Parathyroid adenoma (tissue), 2 donors: ENCODE measurements at regions not wholly inside any gene's neighbourhood (a gene's known extent, or its start where the extent isn't known, plus 50 kb on each side); places are given as distances from the start of the nearest gene placed in this dataset.

Source experiments
- H2AFZ ChIP-seq: fragments of 300-600 bp; sonication (generic); one replicate; pipeline ENCODE4 v1.7.0; 2017; ENCODE audit warnings: antibody characterized with exemption, mild to moderate bottlenecking
- H3K27ac ChIP-seq: fragments of 300-600 bp; sonication (generic); one replicate; pipeline ENCODE4 v1.7.0; 2017
- H3K27me3 ChIP-seq: fragments of 300-600 bp; sonication (generic); one replicate; pipeline ENCODE4 v1.7.0; 2017; ENCODE audit warnings: low read length; ENCODE audit not compliant: control insufficient read depth, insufficient read depth
- H3K36me3 ChIP-seq: fragments of 300-600 bp; sonication (generic); one replicate; pipeline ENCODE4 v1.7.0; 2017; ENCODE audit warnings: low read length; ENCODE audit not compliant: control insufficient read depth, insufficient read depth
- H3K4me1 ChIP-seq: fragments of 300-600 bp; sonication (generic); one replicate; pipeline ENCODE4 v1.7.0; 2017; ENCODE audit warnings: control low read depth
- H3K4me2 ChIP-seq: fragments of 300-600 bp; sonication (generic); one replicate; pipeline ENCODE4 v1.7.0; 2017; ENCODE audit warnings: low read length
- H3K4me3 ChIP-seq: fragments of 300-600 bp; sonication (generic); one replicate; pipeline ENCODE4 v1.7.0; 2017; ENCODE audit warnings: low read depth, low read length
- H3K79me2 ChIP-seq: fragments of 300-600 bp; sonication (generic); one replicate; pipeline ENCODE4 v1.7.0; 2017; ENCODE audit warnings: control low read depth
- H3K9ac ChIP-seq: fragments of 300-600 bp; sonication (generic); one replicate; pipeline ENCODE4 v1.7.0; 2017; ENCODE audit warnings: mild to moderate bottlenecking
- H3K9me3 ChIP-seq: fragments of 300-600 bp; sonication (generic); one replicate; pipeline ENCODE4 v1.7.0; 2017; ENCODE audit warnings: low read length; ENCODE audit not compliant: control insufficient read depth
- CTCF ChIP-seq: fragments of 300-600 bp; sonication (generic); IDR thresholded peaks from one replicate; pipeline ENCODE4 v1.7.0; 2017; ENCODE audit warnings: antibody characterized with exemption, mild to moderate bottlenecking
- donor health status: primary hyperparathyroidism.

DNA sequence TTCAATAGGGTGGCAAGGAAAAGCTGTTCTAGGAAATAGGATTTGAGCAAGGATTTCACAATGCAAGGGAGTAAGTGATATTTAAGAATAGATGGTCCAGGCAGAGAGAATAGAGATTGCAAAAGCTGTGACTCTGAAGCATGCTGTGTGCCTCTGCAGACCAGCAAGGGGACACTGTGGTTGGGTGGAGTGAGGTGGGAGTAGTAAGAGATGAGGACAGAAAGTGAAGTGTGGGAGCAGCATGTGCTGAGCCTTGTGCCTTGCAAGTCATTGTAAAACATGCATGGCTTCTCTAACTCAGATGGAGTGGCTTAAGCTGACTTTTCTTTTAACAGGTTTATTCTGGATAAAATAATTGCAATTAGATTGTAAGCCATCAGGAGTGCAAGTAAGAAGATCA, 442.4 kb downstream of the CCSER2 start:
- H3K4me2 ChIP-seq = no peak overlapping the region
- no peak overlapping the region for H3K9ac ChIP-seq
- H3K27ac ChIP-seq = no peak overlapping the region

DNA sequence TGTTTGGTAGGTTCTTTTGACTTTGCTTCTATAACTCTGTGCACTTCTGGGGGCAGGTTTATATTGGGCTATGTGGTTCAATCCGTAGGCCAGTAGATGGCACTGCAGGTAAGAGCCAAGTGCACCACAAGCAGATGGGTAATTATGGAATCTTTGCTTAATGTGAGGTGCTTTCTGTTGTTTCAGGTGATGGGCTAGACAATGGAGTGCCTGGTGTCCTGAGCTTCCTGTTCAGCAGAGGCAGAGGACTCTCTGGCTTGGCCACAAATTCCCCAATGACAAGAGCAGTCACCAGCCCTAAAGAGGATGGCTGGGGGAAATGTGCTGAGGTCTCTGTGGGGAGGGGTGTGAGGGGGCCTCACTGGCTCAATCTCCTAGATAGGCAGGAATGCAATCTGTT, 455.0 kb downstream of the CCSER2 start:
- no peak overlapping the region for H3K9ac ChIP-seq
- no peaks in the 10 kb centered on the region for H3K9me3 ChIP-seq
- peak; percentile 22 for TF ChIP-seq CTCF
- H3K27me3 ChIP-seq = no peaks in the 10 kb centered on the region
- no peaks in the 10 kb centered on the region for H3K36me3 ChIP-seq
- no peak overlapping the region for H3K27ac ChIP-seq
- no peaks in the 10 kb centered on the region for H3K79me2 ChIP-seq
- H3K4me2 ChIP-seq = no peak overlapping the region
- H2AFZ ChIP-seq = no peak overlapping the region
- H3K4me1 ChIP-seq = no peaks in the 10 kb centered on the region
- H3K4me3 ChIP-seq = no peak overlapping the region

More for the DNA sequence above, 442.4 kb downstream of the CCSER2 start:
- Histone ChIP-seq H3K4me1 (no peaks in the 10 kb centered on the region), H3K36me3 (no peaks in the 10 kb centered on the region), H3K79me2 (no peaks in the 10 kb centered on the region), H3K9me3 (no peaks in the 10 kb centered on the region), H2AFZ (no peak overlapping the region), H3K27me3 (no peaks in the 10 kb centered on the region), H3K4me3 (no peak overlapping the region)
- no peak for TF ChIP-seq CTCF

DNA sequence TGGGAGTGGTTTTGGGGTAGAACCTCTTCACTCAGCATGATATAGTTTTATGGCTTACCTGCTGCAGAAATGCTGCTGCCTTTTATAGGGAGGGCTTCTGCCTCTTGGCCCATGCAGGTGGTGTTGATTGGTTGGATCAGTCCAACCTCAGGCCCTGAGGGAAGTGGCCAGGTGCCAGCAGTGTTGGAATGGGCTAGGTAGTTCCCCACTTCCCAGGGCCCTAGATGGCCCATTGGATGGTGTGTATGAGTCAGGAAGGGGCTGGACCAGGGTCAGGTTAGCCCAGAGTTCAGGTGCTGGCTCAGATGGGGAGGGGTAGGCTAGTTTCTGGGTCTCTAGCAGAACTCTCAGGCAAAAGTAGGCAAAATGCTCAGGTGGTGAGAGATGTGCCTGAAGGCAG, 455.5 kb downstream of the CCSER2 start:
- H3K79me2 ChIP-seq = no peaks in the 10 kb centered on the region
- H3K36me3 ChIP-seq = no peaks in the 10 kb centered on the region
- no peak overlapping the region for H2AFZ ChIP-seq
- no peak overlapping the region for H3K27ac ChIP-seq
- no peak for TF ChIP-seq CTCF
- no peak overlapping the region for H3K9ac ChIP-seq
- H3K4me3 ChIP-seq = no peak overlapping the region
- no peak overlapping the region for H3K4me2 ChIP-seq
- no peaks in the 10 kb centered on the region for H3K27me3 ChIP-seq
- no peaks in the 10 kb centered on the region for H3K9me3 ChIP-seq
- H3K4me1 ChIP-seq = no peaks in the 10 kb centered on the region

DNA sequence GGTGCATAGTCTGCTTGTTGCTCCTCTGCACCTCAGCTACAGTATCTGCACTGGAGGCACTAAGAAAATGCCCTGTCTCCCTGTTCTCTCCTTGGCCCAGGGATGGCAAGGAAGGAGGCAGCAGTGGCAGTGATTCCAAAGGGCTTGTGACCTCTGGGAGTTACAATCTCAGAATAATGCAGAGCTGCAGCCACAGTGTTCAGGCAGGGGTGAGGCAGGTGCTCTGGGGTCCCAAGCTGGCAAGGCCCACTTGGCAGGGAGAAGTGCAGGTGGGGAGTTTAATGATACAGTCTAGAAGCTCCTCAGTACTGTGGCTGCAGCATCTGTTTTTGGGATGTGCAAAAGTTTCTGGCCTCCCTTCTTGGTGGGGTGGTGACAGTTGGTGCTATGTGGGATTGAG, 456.4 kb downstream of the CCSER2 start:
- no peaks in the 10 kb centered on the region for H3K9me3 ChIP-seq
- no peaks in the 10 kb centered on the region for H3K27me3 ChIP-seq
- H3K36me3 ChIP-seq = no peaks in the 10 kb centered on the region
- no peaks in the 10 kb centered on the region for H3K4me1 ChIP-seq
- no peak overlapping the region for H3K9ac ChIP-seq
- no peak overlapping the region for H3K27ac ChIP-seq
- H3K4me3 ChIP-seq = no peak overlapping the region
- no peaks in the 10 kb centered on the region for H3K79me2 ChIP-seq
- TF ChIP-seq CTCF = no peak
- H3K4me2 ChIP-seq = no peak overlapping the region
- no peak overlapping the region for H2AFZ ChIP-seq

GRCh38 chr10:84789026-84789425, 460.6 kb downstream of the CCSER2 start:
- H3K27ac ChIP-seq = no peak overlapping the region
- TF ChIP-seq CTCF = no peak

More at GRCh38 chr10:84789026-84789425, 460.6 kb downstream of the CCSER2 start:
- H3K36me3 ChIP-seq = no peaks in the 10 kb centered on the region
- H3K27me3 ChIP-seq = no peaks in the 10 kb centered on the region
- no peaks in the 10 kb centered on the region for H3K9me3 ChIP-seq
- H3K79me2 ChIP-seq = no peaks in the 10 kb centered on the region
- no peak overlapping the region for H3K4me2 ChIP-seq
- H3K4me1 ChIP-seq = no peaks in the 10 kb centered on the region
- no peak overlapping the region for H2AFZ ChIP-seq
- H3K4me3 ChIP-seq = no peak overlapping the region
- H3K9ac ChIP-seq = no peak overlapping the region
